HG02970 (cell line): ENCODE measurements at regions not wholly inside any gene's neighbourhood (a gene's known extent, or its start where the extent isn't known, plus 50 kb on each side); places are given as distances from the start of the nearest gene placed in this dataset.

Experiments used
- ATAC-seq: cut with Tn5 transposase; IDR thresholded peaks from one replicate; pipeline ENCODE4 v1.9.1; 2021; ENCODE audit warnings: mild to moderate bottlenecking, moderate library complexity, moderate number of reproducible peaks; ENCODE audit not compliant: unreplicated experiment, low FRiP score

DNA sequence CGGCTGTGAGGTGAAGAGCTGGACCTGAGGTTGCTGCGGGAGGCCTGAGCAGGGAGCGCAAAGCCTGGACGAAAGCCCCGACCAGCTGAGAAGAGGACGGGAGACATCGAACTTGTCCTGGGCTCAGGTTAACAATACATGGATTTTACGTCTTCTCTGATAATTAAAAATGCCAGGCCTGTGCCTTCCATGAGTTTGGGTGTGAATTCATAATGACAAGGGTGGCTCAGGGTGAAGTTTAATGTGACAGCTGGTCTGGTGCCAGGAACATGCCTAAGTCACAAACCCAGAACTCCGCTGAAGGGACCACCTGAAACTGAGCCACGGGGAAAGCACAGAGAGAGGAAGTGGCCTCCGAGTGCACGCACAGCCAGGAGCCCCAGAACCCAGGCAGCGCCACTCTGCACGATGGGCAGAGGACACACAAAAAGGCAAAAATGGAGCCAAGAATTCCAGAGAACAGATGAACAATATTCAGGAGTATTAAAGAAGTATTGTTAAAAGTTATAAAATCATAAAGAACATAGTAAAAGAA is 150.1 kb upstream of the RPS6KA2 start:
- ATAC-seq: no peak

DNA sequence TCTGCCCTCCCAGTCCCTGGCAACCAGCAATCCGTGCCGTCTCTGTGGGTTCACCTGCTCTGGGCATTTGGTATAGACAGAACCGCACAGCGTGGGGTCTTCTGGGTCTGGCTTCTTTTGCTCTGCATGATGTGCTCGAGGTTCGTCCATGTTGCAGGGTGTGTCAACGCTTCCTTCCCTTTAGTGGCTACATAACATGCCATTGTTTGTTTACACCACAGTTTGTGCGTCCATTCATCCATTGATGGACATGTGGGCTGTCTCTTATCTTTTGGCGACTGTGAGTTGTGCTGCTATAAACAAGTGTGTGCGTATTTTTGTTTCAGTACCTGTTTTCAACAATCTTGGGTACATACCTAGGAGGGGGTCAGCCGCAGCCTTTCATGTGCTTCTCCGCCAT is 149.5 kb upstream of the RPS6KA2 start:
- ATAC-seq: no peak

DNA sequence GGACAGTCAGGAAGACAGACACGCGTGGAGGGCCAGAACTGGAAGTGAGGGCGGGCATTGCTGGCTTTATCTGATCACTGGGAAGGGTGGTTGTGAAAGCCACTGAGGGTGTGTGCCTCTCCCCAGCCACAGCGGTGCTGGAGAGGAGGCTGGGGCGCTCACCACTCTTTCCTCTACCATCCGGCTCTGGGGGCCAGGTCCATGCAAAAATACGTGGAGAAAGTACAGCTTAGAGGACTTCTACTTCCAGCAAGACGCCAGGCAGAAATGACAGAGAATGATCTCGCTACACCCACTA is 148.8 kb upstream of the RPS6KA2 start:
- ATAC-seq: no peak

DNA sequence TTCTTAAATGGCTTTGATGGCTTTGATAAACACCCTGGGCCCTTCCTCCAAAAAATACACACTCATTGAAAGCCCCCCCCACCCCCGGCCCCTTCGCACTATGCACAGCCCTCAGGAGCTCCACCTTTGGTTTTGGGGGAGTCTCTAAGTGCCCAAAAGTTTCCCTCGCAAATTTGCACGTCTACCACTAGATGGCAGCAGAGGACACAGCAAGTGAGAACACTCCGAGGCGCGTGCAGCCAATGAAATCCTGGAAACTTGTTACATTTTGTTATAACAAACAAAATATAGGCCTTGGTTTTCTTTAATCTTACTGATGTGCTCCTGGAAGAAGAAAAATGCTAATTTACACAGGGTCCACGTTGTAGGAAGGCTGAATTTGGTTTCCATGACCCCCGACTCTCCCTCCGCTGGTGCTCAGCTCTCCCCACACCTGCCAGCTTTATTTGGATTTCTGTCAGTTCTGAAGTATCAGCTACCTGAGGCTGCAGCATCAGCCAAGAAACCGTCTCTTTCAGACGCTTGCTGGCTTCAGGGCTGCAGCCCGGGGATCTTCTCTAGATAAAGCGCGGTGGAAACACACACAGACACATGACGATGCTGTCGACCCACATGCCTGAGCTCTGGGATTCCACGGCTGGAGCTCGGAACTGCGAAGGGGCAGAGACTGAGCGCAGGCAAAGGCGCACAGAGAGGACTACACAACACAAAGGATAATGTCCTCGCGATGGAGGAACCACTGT is 148.3 kb upstream of the RPS6KA2 start:
- no peak for ATAC-seq

DNA sequence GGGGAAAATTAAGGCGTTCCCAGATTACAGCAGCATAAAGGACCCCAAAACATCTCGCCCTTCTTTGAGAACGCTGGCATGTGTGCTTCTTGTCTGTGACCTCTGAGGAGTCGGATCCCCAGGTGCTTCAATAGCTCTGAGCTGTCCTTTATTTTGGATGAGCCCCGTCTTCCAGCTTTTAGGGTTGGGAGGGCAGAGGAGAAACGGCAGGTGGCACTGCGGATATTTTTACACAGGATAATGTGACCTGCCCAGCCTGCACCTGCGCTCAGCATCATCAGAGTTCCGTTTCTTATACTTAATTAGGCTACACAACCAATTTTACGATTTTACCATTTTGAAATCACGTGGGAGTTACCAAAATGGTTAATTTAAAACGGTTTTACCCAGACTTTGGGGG is 147.7 kb upstream of the RPS6KA2 start:
- no peak for ATAC-seq

DNA sequence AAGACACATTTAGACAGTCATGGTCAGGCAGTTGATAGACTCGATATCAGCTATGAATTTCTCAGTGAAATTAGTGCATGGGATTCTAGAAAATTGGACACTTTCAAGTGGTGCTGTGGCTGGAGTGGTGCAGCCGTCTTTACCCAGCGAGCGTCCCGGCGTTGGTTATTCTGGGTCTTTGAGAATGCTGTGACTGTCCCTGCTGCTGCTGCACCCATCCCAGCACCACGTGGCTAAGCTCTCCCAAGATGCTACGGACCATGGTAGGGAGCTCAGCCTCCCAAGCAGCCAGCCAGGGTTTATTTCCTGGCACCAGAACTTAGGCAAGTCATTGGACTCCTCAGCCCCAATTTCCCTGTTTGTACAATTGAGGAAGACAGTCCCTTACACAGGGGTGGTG is 147.2 kb upstream of the RPS6KA2 start:
- ATAC-seq: no peak

DNA sequence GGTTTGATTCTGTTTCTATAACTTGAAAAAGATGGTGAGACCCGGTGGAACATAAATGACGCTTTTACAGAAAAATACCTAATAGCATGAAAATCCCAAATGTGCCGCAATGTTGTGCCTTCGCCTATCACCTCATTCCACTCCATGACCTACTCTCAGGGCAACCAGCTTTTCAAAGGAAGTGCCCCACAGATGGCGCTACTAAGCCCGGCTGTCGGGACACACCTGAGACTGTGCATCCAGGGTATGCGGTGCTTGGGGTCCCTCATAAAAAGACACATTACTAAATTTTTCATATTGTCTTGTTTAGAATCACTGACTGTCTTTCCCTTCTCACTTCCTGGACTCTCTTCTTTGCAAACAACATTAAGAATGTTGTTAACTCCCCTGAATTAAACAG is 145.5 kb upstream of the RPS6KA2 start:
- ATAC-seq: no peak

DNA sequence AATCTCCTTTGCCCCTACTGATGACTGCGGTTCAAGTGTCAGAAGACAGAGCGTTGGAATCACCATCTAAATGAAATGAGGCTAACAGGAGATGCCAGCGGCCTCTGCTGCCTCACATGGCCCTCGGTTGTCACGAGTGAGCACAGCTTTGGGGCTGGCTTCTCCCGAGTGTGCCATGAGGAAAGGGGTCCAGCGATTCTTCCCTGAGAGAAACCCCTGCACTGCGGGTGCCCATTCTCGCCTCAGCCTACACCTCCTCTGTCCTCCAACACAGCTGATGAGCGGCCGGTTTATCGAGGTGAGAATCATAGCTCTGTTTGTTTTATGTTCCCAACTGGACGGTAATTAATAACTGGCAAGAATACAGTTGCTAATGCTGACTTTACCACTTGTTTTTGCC is 144.7 kb upstream of the RPS6KA2 start:
- no peak for ATAC-seq

DNA sequence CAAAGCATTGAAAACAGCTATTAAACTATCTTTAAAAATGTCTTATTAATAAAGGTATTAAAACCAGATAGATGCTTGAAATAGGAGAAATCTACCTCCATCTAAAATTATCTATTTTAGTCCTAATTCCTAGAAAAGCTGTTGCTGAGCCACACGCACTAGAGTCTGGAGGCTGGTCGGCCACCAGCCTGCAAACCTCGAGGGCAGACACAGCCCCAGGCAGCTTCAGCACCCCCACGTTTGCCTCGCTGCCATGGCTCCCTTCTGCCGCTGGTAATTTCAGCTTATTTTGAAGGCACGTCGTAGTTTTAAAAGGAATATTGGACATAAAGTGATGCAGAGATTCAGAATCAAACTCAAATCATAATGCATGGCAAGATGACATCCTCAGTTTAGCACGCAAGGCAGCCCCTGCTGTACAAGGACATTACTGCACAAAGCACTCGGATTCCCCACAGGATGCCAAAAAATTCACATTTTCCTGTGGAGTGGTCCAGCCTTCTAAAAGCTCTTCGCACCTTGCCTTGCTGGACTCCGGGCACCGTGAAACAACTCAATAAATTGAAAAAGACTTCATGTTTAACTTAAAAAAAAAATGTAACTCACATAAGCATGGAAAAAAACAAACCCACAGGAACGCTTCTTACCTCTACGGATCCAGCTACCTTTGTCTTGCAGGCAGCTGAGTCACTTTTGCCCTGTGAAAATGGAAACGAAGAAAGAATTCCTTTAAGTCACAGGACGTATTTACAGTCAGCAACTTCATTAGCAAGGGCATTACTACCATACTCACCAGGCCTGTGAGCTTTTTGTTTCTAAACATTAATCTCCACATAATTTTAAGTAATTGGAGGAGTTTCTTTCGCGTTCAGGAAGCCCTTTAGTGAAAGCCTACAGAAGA is 143.4 kb upstream of the RPS6KA2 start:
- ATAC-seq: no peak

DNA sequence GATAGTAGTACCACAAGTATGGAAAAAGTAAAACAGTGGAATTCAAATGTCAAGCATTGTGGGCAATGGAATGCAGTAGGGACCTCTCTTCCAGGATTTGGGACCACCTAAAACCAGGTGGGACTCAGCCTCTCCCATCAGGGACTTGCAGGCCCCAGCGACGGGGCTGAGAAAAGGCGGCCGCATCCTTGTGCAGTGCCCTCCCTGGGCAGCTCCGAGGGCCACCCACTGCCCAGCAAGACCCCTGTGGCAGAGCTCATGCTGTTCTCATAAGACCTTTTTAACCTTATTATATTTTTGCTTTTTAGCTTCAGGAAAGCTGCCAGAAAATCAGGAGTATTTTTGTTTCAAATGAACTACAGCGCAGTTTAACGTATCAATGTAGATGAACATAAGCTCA is 142.6 kb upstream of the RPS6KA2 start:
- ATAC-seq: no peak

DNA sequence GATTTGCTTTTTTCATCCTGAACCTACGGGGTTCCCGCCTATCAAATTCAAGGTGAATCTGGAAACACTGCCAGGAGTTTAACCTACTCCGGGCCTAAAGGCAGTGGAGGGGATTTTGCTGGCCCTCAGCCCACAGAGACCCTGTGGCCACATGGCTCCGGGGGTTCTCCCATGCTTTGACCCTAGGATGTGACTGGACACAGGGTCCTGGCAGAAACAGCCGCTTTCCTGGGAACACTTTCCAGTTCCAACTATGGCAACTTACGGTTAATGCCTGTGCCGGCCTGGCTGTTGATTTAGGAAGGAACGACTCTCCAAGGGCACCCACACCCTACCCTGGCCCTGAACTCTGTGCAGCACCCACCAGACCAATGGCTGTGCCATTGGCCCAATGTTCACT is 141.7 kb upstream of the RPS6KA2 start:
- no peak for ATAC-seq

DNA sequence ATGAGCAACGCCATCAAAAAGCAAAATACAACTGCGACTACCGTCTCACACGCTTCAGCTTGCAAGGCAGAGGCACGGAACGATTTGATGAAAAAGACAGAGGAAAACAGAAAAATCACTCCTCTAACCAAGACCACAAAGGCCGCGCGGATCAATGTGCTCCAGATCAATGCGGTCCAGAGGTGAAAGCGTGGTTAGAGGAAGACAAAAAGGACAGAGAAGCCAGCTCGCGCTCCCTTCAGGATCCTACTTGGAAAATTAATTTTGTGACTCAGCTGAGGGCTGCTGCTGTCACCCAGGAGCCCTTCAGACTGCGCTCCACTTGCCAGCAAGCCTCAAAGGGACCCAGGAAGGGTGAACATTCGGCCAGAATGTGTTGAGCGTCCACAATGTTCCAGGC is 140.2 kb upstream of the RPS6KA2 start:
- ATAC-seq: no peak

DNA sequence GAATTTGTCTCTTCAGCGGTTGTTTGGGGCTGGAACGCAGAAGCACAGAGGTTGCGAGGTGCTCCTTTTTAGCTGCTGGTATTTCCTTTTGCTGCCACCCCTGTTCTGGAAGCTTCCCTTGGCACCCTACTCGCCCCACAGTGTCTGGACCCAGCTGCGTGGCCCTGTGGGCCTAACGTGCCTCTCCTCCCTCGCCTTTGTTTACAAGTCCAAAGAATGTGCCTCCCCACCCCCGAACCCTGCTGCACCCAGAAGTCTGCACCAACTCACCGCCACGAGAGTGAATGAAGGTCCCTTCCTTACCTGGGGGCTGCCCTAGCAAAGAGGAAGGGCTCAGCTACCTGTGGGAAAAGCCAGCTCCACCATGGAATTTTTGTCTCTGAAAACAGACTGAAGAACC is 139.7 kb upstream of the RPS6KA2 start:
- no peak for ATAC-seq

DNA sequence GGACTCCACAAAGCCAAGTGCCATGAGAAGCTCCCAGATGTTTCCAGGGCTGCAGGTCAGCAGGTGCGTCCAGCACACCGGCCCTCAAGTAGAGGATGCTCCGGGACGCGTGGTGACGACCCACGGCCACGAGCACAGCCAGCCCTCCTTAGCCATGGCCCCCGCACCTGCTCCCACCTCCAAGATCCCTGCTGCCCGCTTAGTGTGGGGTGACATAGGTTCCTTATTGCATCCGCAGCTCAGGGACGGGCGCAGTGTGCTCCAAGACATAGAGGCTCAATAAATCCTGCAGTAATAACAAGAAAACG is 138.1 kb upstream of the RPS6KA2 start:
- ATAC-seq: no peak

DNA sequence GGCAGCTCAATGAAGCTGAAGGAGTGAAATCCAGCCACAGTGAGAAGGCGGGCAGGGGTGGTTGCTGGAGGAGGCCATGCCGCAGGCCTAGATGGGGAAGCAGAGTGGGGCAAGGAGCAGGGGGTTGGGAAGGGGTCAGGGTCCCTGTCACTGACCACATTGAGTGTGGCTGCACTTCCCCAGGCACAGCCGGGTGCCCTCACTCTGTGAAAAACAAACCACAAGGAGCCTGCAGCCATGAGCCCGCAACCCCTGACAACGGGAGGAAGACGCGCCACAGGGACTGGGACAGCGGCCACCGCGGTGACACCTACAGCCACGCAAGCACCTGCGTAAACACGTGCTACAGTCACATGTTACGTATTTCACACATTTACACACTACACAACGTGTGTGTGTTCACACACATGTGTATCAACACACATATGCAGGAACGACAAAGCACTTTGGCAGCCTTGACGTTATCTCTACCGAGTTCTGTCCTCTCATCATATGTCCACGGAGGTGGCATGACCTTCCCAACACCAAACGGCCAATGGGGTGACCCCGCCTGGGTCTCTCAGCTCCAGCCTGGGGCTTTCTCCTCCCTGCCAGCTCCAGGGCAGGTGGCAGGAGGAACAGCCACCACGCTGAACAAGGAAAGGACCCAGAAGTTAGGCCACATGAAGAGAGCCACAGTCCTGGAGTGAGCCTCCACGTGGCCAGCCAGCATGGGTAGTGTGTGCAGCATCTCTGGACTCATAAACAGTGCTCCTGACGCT is 137.6 kb upstream of the RPS6KA2 start:
- ATAC-seq: no peak

DNA sequence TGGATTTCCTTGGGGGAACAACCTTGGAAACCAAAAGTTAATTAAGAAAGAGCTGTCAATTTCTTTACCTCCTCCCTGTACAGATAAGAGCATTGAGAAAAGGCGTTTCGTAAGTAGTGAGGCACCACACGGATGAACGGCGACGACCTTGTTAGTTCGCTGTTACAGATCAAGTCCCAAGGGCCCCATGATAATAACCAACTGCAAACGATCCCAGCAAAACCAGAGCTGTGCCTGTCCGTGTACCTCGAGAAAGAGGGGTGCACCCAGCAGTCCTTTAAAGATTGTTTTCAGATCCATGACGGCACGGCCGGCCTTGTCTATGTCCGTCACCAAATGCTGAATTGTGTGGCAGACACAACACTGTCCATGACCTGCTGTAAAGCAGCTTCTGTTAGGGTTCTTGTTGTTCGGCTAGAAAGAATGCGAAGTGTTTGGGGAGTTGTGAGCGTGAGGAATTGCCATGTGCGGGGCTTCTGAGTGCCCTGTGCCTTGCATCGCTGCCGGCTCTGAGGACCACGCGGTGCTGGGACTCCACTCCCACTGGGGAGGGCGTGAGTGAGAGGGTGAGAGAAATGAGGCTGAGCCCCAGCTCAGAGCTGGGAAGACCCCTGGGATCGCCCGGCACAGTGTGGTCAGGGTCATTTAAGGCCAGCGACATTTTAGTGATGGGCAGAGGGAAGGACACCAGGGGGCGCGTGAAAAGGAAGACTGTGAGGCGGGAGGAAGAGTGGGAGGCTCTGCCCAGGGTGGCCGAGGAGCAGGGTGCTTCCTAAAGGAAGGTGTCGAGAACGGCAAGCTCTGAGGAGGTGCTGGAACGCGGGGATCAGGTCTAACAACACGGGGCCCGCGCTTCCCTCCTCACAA is 136.8 kb upstream of the RPS6KA2 start:
- ATAC-seq: no peak

DNA sequence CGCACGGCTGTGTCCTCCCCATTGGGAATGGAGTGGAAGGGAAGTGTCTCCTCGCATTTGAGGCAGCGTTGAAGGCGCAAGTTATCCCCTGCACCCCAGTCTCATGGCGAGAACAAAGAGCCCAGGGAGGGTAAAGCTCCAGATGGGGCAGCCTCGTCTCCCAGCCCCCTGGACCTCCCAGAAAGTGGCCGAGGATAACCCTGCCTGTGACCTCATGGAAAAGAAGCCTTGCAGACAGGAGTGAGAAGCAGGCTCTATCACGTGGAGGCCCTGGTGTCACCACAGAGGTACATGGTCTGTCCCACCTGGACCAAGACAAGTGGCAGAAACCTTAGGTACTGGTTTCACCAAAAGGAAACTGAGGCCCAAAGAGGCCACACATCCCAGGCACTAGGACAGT is 134.8 kb upstream of the RPS6KA2 start:
- ATAC-seq: no peak

DNA sequence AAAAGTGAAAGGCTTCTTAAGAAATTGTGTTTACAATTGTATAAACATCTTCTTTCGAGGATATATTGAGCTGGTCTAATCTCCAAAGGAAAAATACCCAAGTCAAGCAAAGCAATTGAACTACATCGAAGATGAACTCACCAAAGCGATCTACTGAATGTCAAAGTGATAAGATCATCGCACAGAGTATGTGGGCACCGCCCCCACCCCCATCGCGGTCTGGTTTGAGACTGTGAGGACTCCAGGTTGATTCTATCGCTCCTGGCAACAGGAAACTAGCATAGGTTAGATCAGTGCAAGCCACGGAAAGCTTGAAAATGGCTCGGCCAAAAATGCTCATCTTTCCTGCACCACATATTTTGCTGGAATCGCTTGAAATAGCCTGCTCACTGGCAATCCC is 133.2 kb upstream of the RPS6KA2 start:
- no peak for ATAC-seq

DNA sequence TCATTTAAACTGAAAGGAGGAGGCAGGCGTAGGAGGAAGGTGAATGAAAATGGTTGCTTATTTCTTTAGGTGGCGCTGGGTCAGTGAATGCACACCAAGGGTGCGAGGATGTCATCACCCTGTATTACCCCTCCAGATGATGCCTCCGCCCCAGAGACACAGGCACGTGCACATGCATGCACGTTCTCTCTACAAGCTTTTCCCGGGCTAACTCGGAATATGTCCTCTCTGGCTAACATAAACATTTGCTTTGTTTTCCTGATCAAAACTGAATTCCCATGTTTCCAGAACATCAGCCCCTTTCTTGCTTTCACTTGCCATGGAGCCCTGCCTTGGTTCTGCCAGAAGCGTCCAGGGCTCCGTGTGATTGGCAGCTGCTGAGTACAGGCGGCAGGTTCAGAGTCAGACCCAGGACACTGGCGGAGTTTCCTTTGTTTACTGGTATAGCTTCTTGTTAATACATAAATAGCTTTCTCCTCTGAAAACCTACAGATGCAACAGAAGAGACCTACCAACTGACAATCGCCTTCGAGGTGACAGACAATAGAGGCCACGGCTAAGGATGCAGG is 131.2 kb upstream of the RPS6KA2 start:
- no peak for ATAC-seq
